ENCODE measurements at regions not wholly inside any gene's neighbourhood (a gene's known extent, or its start where the extent isn't known, plus 50 kb on each side); places are given as distances from the start of the nearest gene placed in this dataset.

GRCh38 chr4:65819192-65819591 is 148.9 kb upstream of the EPHA5 start:
- no peak for DNase-seq (ENCODE audit: low read depth, low spot score)
- Histone ChIP-seq H3K9me3 (ENCODE audit: control insufficient read depth, insufficient read depth, low read depth, low read length) (no peaks in the 10 kb centered on the region), H3K27ac (ENCODE audit: low read length) (no peak overlapping the region), H3K4me3 (ENCODE audit: low read depth in 2 of 2, low read length in 2 of 2) (no peak overlapping the region), H3K27me3 (ENCODE audit: control insufficient read depth, insufficient read depth, low read length) (no peaks in the 10 kb centered on the region), H3K36me3 (ENCODE audit: control insufficient read depth, insufficient read depth, low read length) (no peaks in the 10 kb centered on the region), H3K4me1 (ENCODE audit: control insufficient read depth, insufficient read depth, low read length) (no peaks in the 10 kb centered on the region)
- intact Hi-C loops (cut with micrococcal nuclease; ENCODE audit: unreplicated experiment): no loop called here
- ChIA-PET POLR2A (no interaction called here), CTCF (no interaction called here)
- in situ Hi-C loops (cut with HindIII; ENCODE audit: low pct_unique_long_range_greater_than_20kb, low sequenced_read_pairs): no loop called here
- ATAC-seq: no peak
- no peak for TF ChIP-seq SIN3A (IDR thresholded peaks at IDR 0.05; ENCODE audit: borderline replicate concordance, insufficient read depth, low read depth, low read length)
- TF ChIP-seq POLR2AphosphoS5 (IDR thresholded peaks at IDR 0.05; ENCODE audit: low read depth, low read length): no peak
- TF ChIP-seq TCF7L2 (IDR thresholded peaks at IDR 0.05; ENCODE audit: low read depth, low read length): no peak
- BruUV-seq (replicated peaks): no TSS peak

- Histone ChIP-seq H3K27ac (ENCODE audit: low read length) (no peak overlapping the region), H3K9me3 (ENCODE audit: control insufficient read depth, insufficient read depth, low read depth, low read length) (no peaks in the 10 kb centered on the region), H3K27me3 (ENCODE audit: control insufficient read depth, insufficient read depth, low read length) (no peaks in the 10 kb centered on the region), H3K4me1 (ENCODE audit: control insufficient read depth, insufficient read depth, low read length) (no peaks in the 10 kb centered on the region), H3K36me3 (ENCODE audit: control insufficient read depth, insufficient read depth, low read length) (no peaks in the 10 kb centered on the region), H3K4me3 (ENCODE audit: low read depth in 2 of 2, low read length in 2 of 2) (no peak overlapping the region)
- CTCF ChIA-PET: no interaction called here
- ATAC-seq: no peak
- BruUV-seq (replicated peaks): no TSS peak
- TF ChIP-seq POLR2AphosphoS5 (IDR thresholded peaks at IDR 0.05; ENCODE audit: low read depth, low read length): no peak
- TF ChIP-seq CTCF (IDR thresholded peaks at IDR 0.05): no peak
- DNase-seq (ENCODE audit: low read depth, low spot score): no peak
- POLR2A ChIA-PET: no interaction called here
- intact Hi-C loops (cut with micrococcal nuclease; ENCODE audit: unreplicated experiment): no loop called here
- in situ Hi-C loops (cut with HindIII; ENCODE audit: low pct_unique_long_range_greater_than_20kb, low sequenced_read_pairs): no loop called here
Measured at GRCh38 chr4:65805936-65806335, 135.6 kb upstream of the EPHA5 start.

GRCh38 chr4:65799513-65799912 is 129.2 kb upstream of the EPHA5 start:
- no peak for TF ChIP-seq REST (IDR thresholded peaks at IDR 0.05; ENCODE audit: insufficient read depth in 1 of 2, low read depth in 2 of 2, low read length in 1 of 2)
- intact Hi-C loops (cut with micrococcal nuclease; ENCODE audit: unreplicated experiment): no loop called here
- no TSS peak for BruUV-seq (replicated peaks)
- in situ Hi-C loops (cut with HindIII; ENCODE audit: low pct_unique_long_range_greater_than_20kb, low sequenced_read_pairs): no loop called here
- H3K9me3 ChIP-seq (ENCODE audit: control insufficient read depth, insufficient read depth, low read depth, low read length): no peaks in the 10 kb centered on the region
- no peak for ATAC-seq
- H3K27me3 ChIP-seq (ENCODE audit: control insufficient read depth, insufficient read depth, low read length): no peaks in the 10 kb centered on the region
- no peaks in the 10 kb centered on the region for H3K36me3 ChIP-seq (ENCODE audit: control insufficient read depth, insufficient read depth, low read length)
- DNase-seq (ENCODE audit: low read depth, low spot score): no peak
- POLR2A ChIA-PET: no interaction called here
- no peak overlapping the region for H3K4me3 ChIP-seq (ENCODE audit: low read depth in 2 of 2, low read length in 2 of 2)
- H3K27ac ChIP-seq (ENCODE audit: low read length): no peak overlapping the region
- no peaks in the 10 kb centered on the region for H3K4me1 ChIP-seq (ENCODE audit: control insufficient read depth, insufficient read depth, low read length)
- CTCF ChIA-PET: no interaction called here

Data from Panc1 (cell line).